ENCODE measurements at regions not wholly inside any gene's neighbourhood (a gene's known extent, or its start where the extent isn't known, plus 50 kb on each side); places are given as distances from the start of the nearest gene placed in this dataset.
A peak's percentile ranks its signal among the peaks of the same experiment; 100 is the strongest.

DNA sequence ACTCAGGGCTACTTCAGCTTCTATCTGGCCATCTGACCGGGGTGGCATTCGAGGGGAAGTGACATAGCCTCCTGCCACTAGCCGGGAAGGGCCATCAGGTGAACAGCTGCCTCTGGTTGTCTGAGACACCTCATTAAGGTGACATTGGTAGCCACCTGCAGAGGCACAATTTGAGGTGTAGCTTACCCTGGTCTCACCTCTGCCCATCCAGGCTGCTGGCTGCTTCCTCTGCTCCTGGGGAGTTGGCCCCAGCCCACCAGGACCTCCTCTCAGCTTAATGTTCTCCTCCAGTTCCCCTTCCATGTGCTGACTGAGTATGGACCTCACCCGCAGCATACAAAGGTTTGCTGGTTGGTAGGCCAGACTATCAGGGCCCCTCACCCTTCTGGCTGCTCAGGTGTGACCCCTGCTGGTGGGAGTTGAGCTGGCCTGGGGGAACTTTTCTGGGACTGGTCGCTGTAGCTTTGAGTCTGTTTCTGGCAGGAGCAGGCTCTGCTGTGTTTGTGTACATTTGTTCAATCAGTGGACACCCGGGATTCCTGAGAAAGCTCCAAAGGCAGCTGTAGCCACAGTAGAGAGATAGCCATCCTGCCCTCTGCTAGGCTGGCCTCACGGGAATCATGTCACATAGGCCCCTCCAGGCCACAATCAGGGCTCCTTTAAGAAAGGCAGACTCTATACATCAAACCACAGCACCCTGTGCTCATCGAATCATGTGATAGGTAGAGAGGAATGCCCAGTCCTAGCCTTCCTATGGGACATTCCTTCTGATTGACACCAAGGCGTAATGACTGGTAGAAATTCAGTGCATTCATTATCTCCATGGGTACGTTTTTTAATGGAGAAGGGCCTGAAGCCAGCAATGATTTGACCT is 295.1 kb upstream of the PLET1 start (continued):
- no peak for TF ChIP-seq SIX5 (IDR thresholded peaks at IDR 0.05; ENCODE audit: low read depth, low read length)
- no peak for TF ChIP-seq NANOG (IDR thresholded peaks at IDR 0.05; ENCODE audit: insufficient read depth, low read depth, low read length, poor library complexity, severe bottlenecking)
- TF ChIP-seq BCL11A (IDR thresholded peaks at IDR 0.05; ENCODE audit: low read depth in 2 of 2, low read length in 2 of 2), result no peak
- no peak for TF ChIP-seq HDAC2 (IDR thresholded peaks at IDR 0.05; ENCODE audit: borderline replicate concordance in 1 of 2, low read depth in 2 of 2, low read length in 2 of 2)
- TF ChIP-seq TCF12 (IDR thresholded peaks at IDR 0.05; ENCODE audit: low read depth, low read length), result no peak
- no peak for TF ChIP-seq ZNF274 (IDR thresholded peaks at IDR 0.05; ENCODE audit: borderline replicate concordance, extremely low read depth, low read length)
- no peak for TF ChIP-seq MAFK (IDR thresholded peaks at IDR 0.05; ENCODE audit: low read depth, low read length)
- TF ChIP-seq SIRT6 (IDR thresholded peaks at IDR 0.05; ENCODE audit: low read length), result no peak
- no peak for TF ChIP-seq TAF7 (optimal IDR thresholded peaks at IDR 0.05; ENCODE audit: borderline replicate concordance, low read depth, low read length)
- TF ChIP-seq FOSL1 (IDR thresholded peaks at IDR 0.05; ENCODE audit: insufficient read depth, low read depth, low read length), result no peak
- TF ChIP-seq YY1 (IDR thresholded peaks at IDR 0.05; ENCODE audit: low read depth, low read length), result 0 out of 2 replicates have a peak, but pooled peaks have one; percentile 26
- TF ChIP-seq HDAC6 (IDR thresholded peaks at IDR 0.05; ENCODE audit: low read depth, low read length), result no peak
- TF ChIP-seq, protein P1, sequence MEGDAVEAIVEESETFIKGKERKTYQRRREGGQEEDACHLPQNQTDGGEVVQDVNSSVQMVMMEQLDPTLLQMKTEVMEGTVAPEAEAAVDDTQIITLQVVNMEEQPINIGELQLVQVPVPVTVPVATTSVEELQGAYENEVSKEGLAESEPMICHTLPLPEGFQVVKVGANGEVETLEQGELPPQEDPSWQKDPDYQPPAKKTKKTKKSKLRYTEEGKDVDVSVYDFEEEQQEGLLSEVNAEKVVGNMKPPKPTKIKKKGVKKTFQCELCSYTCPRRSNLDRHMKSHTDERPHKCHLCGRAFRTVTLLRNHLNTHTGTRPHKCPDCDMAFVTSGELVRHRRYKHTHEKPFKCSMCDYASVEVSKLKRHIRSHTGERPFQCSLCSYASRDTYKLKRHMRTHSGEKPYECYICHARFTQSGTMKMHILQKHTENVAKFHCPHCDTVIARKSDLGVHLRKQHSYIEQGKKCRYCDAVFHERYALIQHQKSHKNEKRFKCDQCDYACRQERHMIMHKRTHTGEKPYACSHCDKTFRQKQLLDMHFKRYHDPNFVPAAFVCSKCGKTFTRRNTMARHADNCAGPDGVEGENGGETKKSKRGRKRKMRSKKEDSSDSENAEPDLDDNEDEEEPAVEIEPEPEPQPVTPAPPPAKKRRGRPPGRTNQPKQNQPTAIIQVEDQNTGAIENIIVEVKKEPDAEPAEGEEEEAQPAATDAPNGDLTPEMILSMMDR (IDR thresholded peaks at IDR 0.05; ENCODE audit: control extremely low read depth in 1 of 3, insufficient read depth in 1 of 3, low read depth in 1 of 3, low read length in 3 of 3), result peak; percentile 85 to 94 (median 89)
- TF ChIP-seq RFX5 (IDR thresholded peaks at IDR 0.05; ENCODE audit: borderline replicate concordance, low read depth, low read length), result no peak
- no peak for TF ChIP-seq TBP (IDR thresholded peaks at IDR 0.05; ENCODE audit: low read depth, low read length)
- no peak for TF ChIP-seq CTBP2 (IDR thresholded peaks at IDR 0.05; ENCODE audit: borderline replicate concordance, insufficient read depth, insufficient read length, low read length)
- no peak for TF ChIP-seq SP4 (IDR thresholded peaks at IDR 0.05; ENCODE audit: low read length)
- no peak for TF ChIP-seq CBX8 (IDR thresholded peaks at IDR 0.05; ENCODE audit: borderline replicate concordance, low read depth, low read length)
- TF ChIP-seq CHD1 (IDR thresholded peaks at IDR 0.05; ENCODE audit: low read depth, low read length), result no peak
- no peak for TF ChIP-seq EGR1 (IDR thresholded peaks at IDR 0.05; ENCODE audit: borderline replicate concordance, low read depth, low read length)
- TF ChIP-seq SIN3A (conservative IDR thresholded peaks at IDR 0.05 in 1 of 2, IDR thresholded peaks at IDR 0.05 in 1 of 2; ENCODE audit: low read depth in 1 of 2, low read length in 2 of 2), result no peak
- TF ChIP-seq BACH1 (IDR thresholded peaks at IDR 0.05; ENCODE audit: low read length), result no peak

All from H1 (cell line).